ENCODE measurements at regions not wholly inside any gene's neighbourhood (a gene's known extent, or its start where the extent isn't known, plus 50 kb on each side); places are given as distances from the start of the nearest gene placed in this dataset.

GRCh38 chr15:98412852-98413251 lies 235.5 kb upstream of the IGF1R start:
- TF ChIP-seq CTCF (conservative IDR thresholded peaks at IDR 0.05; ENCODE audit: low read depth, low read length) (no peak), EZH2 (IDR thresholded peaks at IDR 0.05; ENCODE audit: low read length, unreplicated experiment) (no peak), EZH2phosphoT487 (IDR thresholded peaks at IDR 0.05; ENCODE audit: borderline replicate concordance, low read length) (no peak)
